PC-9 (cell line): ENCODE measurements at regions not wholly inside any gene's neighbourhood (a gene's known extent, or its start where the extent isn't known, plus 50 kb on each side); places are given as distances from the start of the nearest gene placed in this dataset.

ENCODE experiments used
- EZH2 ChIP-seq: fragments of 200-600 bp; sonication (generic); IDR thresholded peaks from 2 replicates; pipeline ENCODE4 v1.8.0; 2017; ENCODE audit warnings: antibody characterized with exemption, low read depth
- TF ChIP-seq, protein P1 (sequence below): fragments of 200-600 bp; sonication (generic); conservative IDR thresholded peaks from 2 replicates; pipeline ENCODE4 v1.6.1; 2017; ENCODE audit warnings: mixed run types, antibody characterized with exemption, mild to moderate bottlenecking, moderate library complexity

DNA sequence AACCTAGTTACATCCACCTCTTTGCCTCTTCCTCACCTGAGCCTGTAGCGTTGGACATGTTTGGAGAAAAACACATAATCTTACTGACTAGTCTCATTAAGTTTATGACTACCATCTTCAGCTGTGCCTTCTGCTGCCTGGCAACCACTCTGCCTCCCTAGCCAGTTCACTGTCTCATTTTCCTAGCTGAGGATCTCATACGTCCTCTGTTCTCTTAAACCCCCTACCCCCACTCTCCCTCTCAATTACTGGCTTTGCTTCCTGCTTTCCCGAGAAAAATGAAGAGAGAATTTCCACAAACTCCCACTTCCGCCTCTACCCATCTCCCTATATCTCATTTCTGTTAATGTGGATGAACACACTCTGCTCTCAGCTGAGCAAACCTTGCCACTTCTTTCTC is 239.3 kb upstream of the POU2AF2 start:
- TF ChIP-seq EZH2, result no peak
- TF ChIP-seq, protein P1, sequence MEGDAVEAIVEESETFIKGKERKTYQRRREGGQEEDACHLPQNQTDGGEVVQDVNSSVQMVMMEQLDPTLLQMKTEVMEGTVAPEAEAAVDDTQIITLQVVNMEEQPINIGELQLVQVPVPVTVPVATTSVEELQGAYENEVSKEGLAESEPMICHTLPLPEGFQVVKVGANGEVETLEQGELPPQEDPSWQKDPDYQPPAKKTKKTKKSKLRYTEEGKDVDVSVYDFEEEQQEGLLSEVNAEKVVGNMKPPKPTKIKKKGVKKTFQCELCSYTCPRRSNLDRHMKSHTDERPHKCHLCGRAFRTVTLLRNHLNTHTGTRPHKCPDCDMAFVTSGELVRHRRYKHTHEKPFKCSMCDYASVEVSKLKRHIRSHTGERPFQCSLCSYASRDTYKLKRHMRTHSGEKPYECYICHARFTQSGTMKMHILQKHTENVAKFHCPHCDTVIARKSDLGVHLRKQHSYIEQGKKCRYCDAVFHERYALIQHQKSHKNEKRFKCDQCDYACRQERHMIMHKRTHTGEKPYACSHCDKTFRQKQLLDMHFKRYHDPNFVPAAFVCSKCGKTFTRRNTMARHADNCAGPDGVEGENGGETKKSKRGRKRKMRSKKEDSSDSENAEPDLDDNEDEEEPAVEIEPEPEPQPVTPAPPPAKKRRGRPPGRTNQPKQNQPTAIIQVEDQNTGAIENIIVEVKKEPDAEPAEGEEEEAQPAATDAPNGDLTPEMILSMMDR, result no peak
